T-cell (primary cell): ENCODE measurements at regions not wholly inside any gene's neighbourhood (a gene's known extent, or its start where the extent isn't known, plus 50 kb on each side); places are given as distances from the start of the nearest gene placed in this dataset.
"Not testable (repeated sequence)": the region's sequence is repeated elsewhere in the genome, so short reads cannot be mapped to it uniquely, and the experiment has no call there.

Experiments used
- ATAC-seq, 4 experiments: fragments of 200-7000 bp in 3 of 4; fragments of 150-1000 bp in 1 of 4; cut with Tn5 transposase; replicated peaks in 1 of 4; 1 replicate in 3 of 4; 2 replicates in 1 of 4; pipeline ENCODE4 v1.10.0; 2021; ENCODE audit warnings: moderate library complexity in 3 of 4, mild to moderate bottlenecking in 2 of 4, moderate number of reproducible peaks in 1 of 4
- CTCF ChIA-PET, 2 donors: fragments of 300-600 bp; sonication (Branson Sonifier 250); formaldehyde crosslinking; loops; one replicate each; lab custom pipeline; 2022; ENCODE audit warnings: antibody characterized with exemption in 2 of 2; lab: Charles Lee
- POLR2A ChIA-PET, 2 donors: fragments of 300-600 bp; sonication (Branson Sonifier 250); formaldehyde crosslinking; loops; one replicate each; lab custom pipeline; 2022; ENCODE audit warnings: antibody characterized with exemption in 2 of 2; lab: Charles Lee
- DNase-seq, 35 experiments: peaks; one replicate each; pipeline versions ENCODE4 v3.0.0 to v3.0.0-alpha.2; 2013 to 2023
- H3K27ac ChIP-seq: one replicate; pipeline ENCODE4 v1.5.1; 2013; ENCODE audit warnings: low read length
- H3K27me3 ChIP-seq, 2 experiments: replicated peaks in 1 of 2; 1 replicate in 1 of 2; 2 replicates in 1 of 2; pipeline versions ENCODE4 v1.6.1 to v1.7.0; 2013; ENCODE audit warnings: low read length in 1 of 2, mixed read lengths in 1 of 2; ENCODE audit not compliant: control insufficient read depth in 2 of 2, insufficient read depth in 2 of 2; ENCODE audit errors: extremely low read depth in 1 of 2
- H3K36me3 ChIP-seq, 2 donors: 1 replicate in 1 of 2; 2 replicates in 1 of 2; pipeline versions ENCODE4 v1.6.1 to v1.7.0; 2013; ENCODE audit warnings: low read length in 1 of 2; ENCODE audit not compliant: control insufficient read depth in 2 of 2, insufficient read depth in 1 of 2; ENCODE audit errors: extremely low read depth in 1 of 2
- H3K4me1 ChIP-seq, 2 experiments: 1 replicate in 1 of 2; 2 replicates in 1 of 2; pipeline versions ENCODE4 v1.6.1 to v1.7.0; 2013; ENCODE audit warnings: low read length in 2 of 2, mixed read lengths in 1 of 2; ENCODE audit not compliant: insufficient read depth in 2 of 2, control insufficient read depth in 1 of 2; ENCODE audit errors: extremely low read depth in 1 of 2
- H3K4me3 ChIP-seq, 2 donors: 1 replicate in 1 of 2; 2 replicates in 1 of 2; pipeline versions ENCODE4 v1.5.1 to v1.7.0; 2013; ENCODE audit warnings: mild to moderate bottlenecking in 2 of 2, low read length in 1 of 2, moderate library complexity in 1 of 2; ENCODE audit not compliant: control insufficient read depth in 1 of 2; ENCODE audit errors: extremely low read depth in 1 of 2
- H3K9me3 ChIP-seq: 2 replicates; pipeline ENCODE4 v1.7.0; 2013
- H3K27ac Mint-ChIP-seq, 2 donors: one replicate each; pipeline ENCODE4 v1.8.0; 2020 to 2021; ENCODE audit warnings: mild to moderate bottlenecking in 2 of 2, mixed read lengths in 2 of 2
- H3K27me3 Mint-ChIP-seq, 2 donors: one replicate each; pipeline ENCODE4 v1.8.0; 2021 to 2022; ENCODE audit warnings: mixed read lengths in 2 of 2
- H3K36me3 Mint-ChIP-seq: one replicate; pipeline ENCODE4 v1.8.0; 2021; ENCODE audit warnings: mixed read lengths
- H3K4me1 Mint-ChIP-seq, 3 donors: one replicate each; pipeline ENCODE4 v1.8.0; 2020 to 2022; ENCODE audit warnings: mixed read lengths in 3 of 3, mild to moderate bottlenecking in 1 of 3
- H3K4me3 Mint-ChIP-seq, 3 donors: one replicate each; pipeline ENCODE4 v1.8.0; 2020 to 2022; ENCODE audit warnings: mild to moderate bottlenecking in 3 of 3, mixed read lengths in 3 of 3, moderate library complexity in 3 of 3
- H3K9me3 Mint-ChIP-seq, 3 donors: one replicate each; pipeline ENCODE4 v1.8.0; 2020 to 2022; ENCODE audit warnings: mixed read lengths in 3 of 3
- WGBS: methylation state at CpG from one replicate; pipeline ENCODE4 v1.1.5; 2013; ENCODE audit warnings: missing lambda C conversion rate; ENCODE audit not compliant: insufficient coverage; 5-methylcytosine and 5-hydroxymethylcytosine counted together

GRCh38 chr6:85058806-85059205, 294.4 kb upstream of the TBX18 start:
- Mint-ChIP-seq H3K9me3 (peaks cover 0 to 18% (median 0%) of the 10 kb centered on the region in 3 donors), H3K4me3 (no peak overlapping the region), H3K27me3 (peaks cover 0 to 12% of the 10 kb centered on the region in 2 donors), H3K4me1 (no peaks in the 10 kb centered on the region), H3K27ac (no peak overlapping the region), H3K36me3 (no peaks in the 10 kb centered on the region)
- H3K4me3 ChIP-seq = no peak overlapping the region
- ATAC-seq (no peak), DNase-seq (no peak)
- ChIA-PET POLR2A (no interaction called here), CTCF (no interaction called here)
- H3K27me3 ChIP-seq = no peaks in the 10 kb centered on the region
- H3K4me1 ChIP-seq = no peaks in the 10 kb centered on the region
- H3K27ac ChIP-seq = no peak overlapping the region
- WGBS = no CpG with 5 or more reads among the region's 2 CpGs
- H3K9me3 ChIP-seq = no peaks in the 10 kb centered on the region
- no peaks in the 10 kb centered on the region for H3K36me3 ChIP-seq

GRCh38 chr6:85050149-85050548, 285.8 kb upstream of the TBX18 start:
- peaks cover 0 to 5% (median 2%) of the 10 kb centered on the region in 3 donors for H3K9me3 Mint-ChIP-seq

GRCh38 chr6:85049282-85049681, 284.9 kb upstream of the TBX18 start:
- Mint-ChIP-seq H3K4me1 (no peaks in the 10 kb centered on the region), H3K36me3 (no peaks in the 10 kb centered on the region), H3K4me3 (no peak overlapping the region), H3K9me3 (peaks cover 0 to 2% (median 2%) of the 10 kb centered on the region in 3 donors), H3K27me3 (no peaks in the 10 kb centered on the region), H3K27ac (no peak overlapping the region)
- Histone ChIP-seq H3K4me3 (no peak overlapping the region), H3K4me1 (no peaks in the 10 kb centered on the region), H3K27ac (no peak overlapping the region), H3K36me3 (no peaks in the 10 kb centered on the region), H3K27me3 (no peaks in the 10 kb centered on the region), H3K9me3 (no peaks in the 10 kb centered on the region)
- ChIA-PET POLR2A (no interaction called here), CTCF (no interaction called here)
- ATAC-seq = no peak
- no peak for DNase-seq
- 67% methylated on average over 1 of the region's 2 CpGs for WGBS

More at GRCh38 chr6:85050149-85050548, 285.8 kb upstream of the TBX18 start:
- Mint-ChIP-seq H3K27me3 (no peaks in the 10 kb centered on the region), H3K36me3 (no peaks in the 10 kb centered on the region), H3K4me3 (no peak overlapping the region), H3K4me1 (no peaks in the 10 kb centered on the region), H3K27ac (no peak overlapping the region)
- POLR2A ChIA-PET = no interaction called here
- no peak for ATAC-seq
- CTCF ChIA-PET = no interaction called here
- no peaks in the 10 kb centered on the region for H3K36me3 ChIP-seq
- DNase-seq = no peak
- no peaks in the 10 kb centered on the region for H3K4me1 ChIP-seq
- no peak overlapping the region for H3K4me3 ChIP-seq
- H3K27me3 ChIP-seq = no peaks in the 10 kb centered on the region
- H3K27ac ChIP-seq = no peak overlapping the region
- H3K9me3 ChIP-seq = no peaks in the 10 kb centered on the region

- no peak overlapping the region for H3K4me3 Mint-ChIP-seq
- POLR2A ChIA-PET = no interaction called here
- Histone ChIP-seq H3K9me3 (no peaks in the 10 kb centered on the region), H3K36me3 (no peaks in the 10 kb centered on the region), H3K4me1 (no peaks in the 10 kb centered on the region), H3K27ac (no peak overlapping the region), H3K27me3 (no peaks in the 10 kb centered on the region), H3K4me3 (no peak overlapping the region)
- no peak overlapping the region for H3K27ac Mint-ChIP-seq
- H3K9me3 Mint-ChIP-seq = peaks cover 2 to 5% (median 4%) of the 10 kb centered on the region in 3 donors
- WGBS = 100% methylated on average over 1 of the region's 2 CpGs
- no peaks in the 10 kb centered on the region for H3K4me1 Mint-ChIP-seq
- H3K36me3 Mint-ChIP-seq = no peaks in the 10 kb centered on the region
- no peak for DNase-seq
- no peak for ATAC-seq
- no peaks in the 10 kb centered on the region for H3K27me3 Mint-ChIP-seq
- CTCF ChIA-PET = no interaction called here
Observed at GRCh38 chr6:85047818-85048217, 283.4 kb upstream of the TBX18 start.

GRCh38 chr6:85045767-85046166, 281.4 kb upstream of the TBX18 start:
- H3K27me3 Mint-ChIP-seq, H3K27me3 ChIP-seq, H3K4me3 Mint-ChIP-seq, H3K36me3 ChIP-seq, DNase-seq, H3K4me1 Mint-ChIP-seq, H3K36me3 Mint-ChIP-seq, H3K9me3 ChIP-seq, H3K4me3 ChIP-seq, H3K4me1 ChIP-seq, POLR2A ChIA-PET, H3K27ac Mint-ChIP-seq, H3K27ac ChIP-seq, ATAC-seq, CTCF ChIA-PET: not testable (repeated sequence)
- peaks cover 2 to 14% (median 4%) of the 10 kb centered on the region in 3 donors for H3K9me3 Mint-ChIP-seq
- WGBS = no CpG with 5 or more reads among the region's 1 CpG

- ChIA-PET POLR2A (no interaction called here), CTCF (interaction anchor here in 1 of 2 donors (0.6 kb wide), 1 partner anchor 91 kb away, joined by 3 read pairs; no protein-coding TSS in a partner anchor)
- H3K36me3 Mint-ChIP-seq = no peaks in the 10 kb centered on the region
- H3K27me3 Mint-ChIP-seq = no peaks in the 10 kb centered on the region
- Histone ChIP-seq H3K9me3 (no peaks in the 10 kb centered on the region), H3K4me1 (no peaks in the 10 kb centered on the region), H3K4me3 (no peak overlapping the region), H3K27ac (no peak overlapping the region), H3K36me3 (no peaks in the 10 kb centered on the region), H3K27me3 (no peaks in the 10 kb centered on the region)
- no peaks in the 10 kb centered on the region for H3K4me1 Mint-ChIP-seq
- peaks cover 2 to 14% (median 4%) of the 10 kb centered on the region in 3 donors for H3K9me3 Mint-ChIP-seq
- H3K4me3 Mint-ChIP-seq = no peak overlapping the region
- ATAC-seq (no peak), DNase-seq (no peak)
- no peak overlapping the region for H3K27ac Mint-ChIP-seq
- WGBS = no CpG with 5 or more reads among the region's 2 CpGs
Observed at GRCh38 chr6:85044361-85044760, 280.0 kb upstream of the TBX18 start.

GRCh38 chr6:85041376-85041775, 277.0 kb upstream of the TBX18 start:
- ATAC-seq = no peak
- Mint-ChIP-seq H3K36me3 (no peaks in the 10 kb centered on the region), H3K4me3 (no peak overlapping the region), H3K27me3 (peaks cover 0 to 6% of the 10 kb centered on the region in 2 donors), H3K4me1 (no peaks in the 10 kb centered on the region), H3K27ac (no peak overlapping the region), H3K9me3 (peaks cover 3 to 20% (median 4%) of the 10 kb centered on the region in 3 donors)
- POLR2A ChIA-PET = no interaction called here
- Histone ChIP-seq H3K36me3 (no peaks in the 10 kb centered on the region), H3K27me3 (no peaks in the 10 kb centered on the region), H3K9me3 (no peaks in the 10 kb centered on the region), H3K4me1 (no peaks in the 10 kb centered on the region), H3K27ac (no peak overlapping the region), H3K4me3 (no peak overlapping the region)
- CTCF ChIA-PET = no interaction called here
- no peak for DNase-seq
